Smooth muscle cell (in vitro differentiated cells): ENCODE measurements at regions not wholly inside any gene's neighbourhood (a gene's known extent, or its start where the extent isn't known, plus 50 kb on each side); places are given as distances from the start of the nearest gene placed in this dataset.
A peak's percentile ranks its signal among the peaks of the same experiment; 100 is the strongest.

ENCODE experiments used
- DNase-seq: peaks from one replicate; lab custom pipeline; 2025; ENCODE audit not compliant: unreplicated experiment; lab: John Stamatoyannopoulos, UW
- H2AFZ ChIP-seq: fragments of 200-600 bp; sonication (generic); 2 replicates; pipeline ENCODE4 v1.6.0; 2016; ENCODE audit warnings: antibody characterized with exemption, low read depth, mild to moderate bottlenecking
- H3F3A ChIP-seq: fragments of 200-600 bp; sonication (generic); 2 replicates; pipeline ENCODE4 v1.6.0; 2017; ENCODE audit warnings: antibody characterized with exemption, low read depth
- H3K27ac ChIP-seq: fragments of 200-600 bp; sonication (generic); 2 replicates; pipeline ENCODE4 v1.5.1; 2016; ENCODE audit warnings: low read depth, mild to moderate bottlenecking
- H3K27me3 ChIP-seq: fragments of 200-600 bp; sonication (generic); 2 replicates; pipeline ENCODE4 v1.6.1; 2016; ENCODE audit warnings: low read depth, mild to moderate bottlenecking
- H3K36me3 ChIP-seq: fragments of 200-600 bp; sonication (generic); 2 replicates; pipeline ENCODE4 v1.5.1; 2016; ENCODE audit warnings: low read depth
- H3K4me1 ChIP-seq: fragments of 200-600 bp; sonication (generic); 2 replicates; pipeline ENCODE4 v1.5.1; 2016; ENCODE audit warnings: low read depth
- H3K4me2 ChIP-seq: fragments of 200-600 bp; sonication (generic); 2 replicates; pipeline ENCODE4 v1.6.0; 2016; ENCODE audit warnings: mild to moderate bottlenecking
- H3K4me3 ChIP-seq: fragments of 200-600 bp; sonication (generic); 2 replicates; pipeline ENCODE4 v1.5.1; 2016; ENCODE audit warnings: mild to moderate bottlenecking
- H3K79me2 ChIP-seq: fragments of 200-600 bp; sonication (generic); 2 replicates; pipeline ENCODE4 v1.6.0; 2016; ENCODE audit warnings: low read depth, mild to moderate bottlenecking
- H3K9ac ChIP-seq: fragments of 200-600 bp; sonication (generic); 2 replicates; pipeline ENCODE4 v1.6.0; 2016; ENCODE audit warnings: low read depth
- H3K9me3 ChIP-seq: fragments of 200-600 bp; sonication (generic); replicated peaks from 2 replicates; pipeline ENCODE4 v1.5.1; 2016; ENCODE audit warnings: low read depth
- H4K20me1 ChIP-seq: fragments of 200-600 bp; sonication (generic); 2 replicates; pipeline ENCODE4 v1.6.0; 2016; ENCODE audit warnings: low read depth
- WGBS: methylation state at CpG from one replicate; pipeline ENCODE4 v1.1.7; 2016; ENCODE audit warnings: low lambda C conversion rate; 5-methylcytosine and 5-hydroxymethylcytosine counted together
- TF ChIP-seq, protein P1 (sequence below): fragments of 200-600 bp; sonication (generic); IDR thresholded peaks from 2 replicates; pipeline ENCODE4 v1.5.1; 2017; ENCODE audit warnings: borderline replicate concordance, mild to moderate bottlenecking, antibody characterized with exemption; ENCODE audit not compliant: insufficient read depth, poor library complexity, severe bottlenecking

DNA sequence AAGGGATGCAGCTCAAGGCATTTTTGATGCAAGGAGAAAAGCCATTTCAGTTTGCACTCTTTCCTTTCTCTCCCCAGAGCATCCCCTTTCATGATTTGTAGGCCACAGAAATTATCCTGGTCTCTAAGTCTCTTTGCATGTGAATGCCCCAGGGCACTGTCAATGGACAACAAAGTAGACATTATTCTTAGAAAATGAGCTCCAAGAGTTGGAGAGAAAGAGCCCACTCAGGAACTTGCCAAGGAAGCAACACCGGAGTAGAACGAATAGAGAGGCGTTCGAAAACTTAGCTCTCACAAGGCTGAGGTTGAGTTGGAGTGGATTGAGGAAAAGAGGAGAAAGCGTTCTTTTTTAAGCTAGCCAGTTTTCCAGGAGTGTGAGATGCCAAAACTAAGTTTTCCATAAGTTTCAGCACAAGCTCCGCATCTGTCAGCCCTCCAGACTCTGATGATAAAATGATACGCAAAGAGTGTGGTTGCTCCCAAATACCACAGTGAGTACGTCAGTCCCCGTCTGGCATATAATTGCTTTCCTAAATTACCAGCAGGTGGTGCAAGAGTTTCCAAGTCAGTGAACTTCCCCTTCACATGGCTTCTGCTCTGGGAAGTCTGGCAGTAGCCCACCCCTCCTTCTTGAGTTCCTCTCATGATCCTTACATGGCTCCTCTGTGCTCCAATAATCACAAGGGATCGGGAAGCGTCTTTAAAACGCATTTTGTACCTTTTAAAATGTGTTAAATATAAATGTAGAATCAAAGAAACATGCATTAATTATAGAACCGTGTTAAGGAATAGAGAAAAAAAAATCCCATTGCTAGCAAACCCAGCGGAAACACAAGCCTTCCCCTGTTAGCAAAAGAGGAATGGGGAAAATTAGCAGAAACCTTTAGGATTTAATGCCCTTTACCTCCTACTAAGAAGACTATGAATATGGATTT is 1060.6 kb upstream of the FANCL start:
- H2AFZ ChIP-seq, result peak overlapping the region; percentile 17
- DNase-seq, result no peak

DNA sequence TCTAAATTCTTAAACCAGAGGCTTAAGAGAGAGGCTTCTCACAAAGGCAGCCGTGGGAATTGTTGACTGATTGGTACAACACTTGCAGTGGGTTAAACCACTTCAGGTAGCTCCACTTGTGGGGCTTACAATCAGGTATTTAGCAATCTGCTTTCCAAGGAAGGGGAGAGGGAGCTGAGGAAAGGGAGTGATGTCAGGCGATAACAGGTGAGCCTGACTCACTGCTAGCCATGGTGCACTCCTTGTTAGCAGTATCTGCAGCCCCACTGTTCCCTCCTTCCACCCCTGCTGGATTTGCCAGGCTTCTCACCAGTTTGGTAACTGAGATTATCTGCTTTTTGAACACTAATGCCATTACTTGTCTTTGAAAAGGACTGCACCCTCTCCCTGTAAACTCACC is 1056.7 kb upstream of the FANCL start:
- Histone ChIP-seq H2AFZ (no peak overlapping the region), H3K79me2 (no peaks in the 10 kb centered on the region), H3K27ac (no peak overlapping the region), H3K9ac (no peak overlapping the region), H3K4me1 (no peaks in the 10 kb centered on the region), H3F3A (no peaks in the 10 kb centered on the region), H3K9me3 (no peaks in the 10 kb centered on the region), H3K4me2 (no peak overlapping the region), H3K4me3 (no peak overlapping the region), H3K36me3 (no peaks in the 10 kb centered on the region), H3K27me3 (no peaks in the 10 kb centered on the region), H4K20me1 (no peaks in the 10 kb centered on the region)
- no peak for DNase-seq
- WGBS, result 51% methylated on average over 2 of the region's 2 CpGs
- TF ChIP-seq, protein P1, sequence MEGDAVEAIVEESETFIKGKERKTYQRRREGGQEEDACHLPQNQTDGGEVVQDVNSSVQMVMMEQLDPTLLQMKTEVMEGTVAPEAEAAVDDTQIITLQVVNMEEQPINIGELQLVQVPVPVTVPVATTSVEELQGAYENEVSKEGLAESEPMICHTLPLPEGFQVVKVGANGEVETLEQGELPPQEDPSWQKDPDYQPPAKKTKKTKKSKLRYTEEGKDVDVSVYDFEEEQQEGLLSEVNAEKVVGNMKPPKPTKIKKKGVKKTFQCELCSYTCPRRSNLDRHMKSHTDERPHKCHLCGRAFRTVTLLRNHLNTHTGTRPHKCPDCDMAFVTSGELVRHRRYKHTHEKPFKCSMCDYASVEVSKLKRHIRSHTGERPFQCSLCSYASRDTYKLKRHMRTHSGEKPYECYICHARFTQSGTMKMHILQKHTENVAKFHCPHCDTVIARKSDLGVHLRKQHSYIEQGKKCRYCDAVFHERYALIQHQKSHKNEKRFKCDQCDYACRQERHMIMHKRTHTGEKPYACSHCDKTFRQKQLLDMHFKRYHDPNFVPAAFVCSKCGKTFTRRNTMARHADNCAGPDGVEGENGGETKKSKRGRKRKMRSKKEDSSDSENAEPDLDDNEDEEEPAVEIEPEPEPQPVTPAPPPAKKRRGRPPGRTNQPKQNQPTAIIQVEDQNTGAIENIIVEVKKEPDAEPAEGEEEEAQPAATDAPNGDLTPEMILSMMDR, result no peak

More for the DNA sequence above, 1060.6 kb upstream of the FANCL start:
- no peaks in the 10 kb centered on the region for H3K79me2 ChIP-seq
- H4K20me1 ChIP-seq, result no peaks in the 10 kb centered on the region
- H3K4me3 ChIP-seq, result no peak overlapping the region
- H3K9me3 ChIP-seq, result no peaks in the 10 kb centered on the region
- H3K9ac ChIP-seq, result no peak overlapping the region
- TF ChIP-seq, protein P1, result peak; percentile 71
- no peaks in the 10 kb centered on the region for H3F3A ChIP-seq
- peak overlapping the region; percentile 61 for H3K4me2 ChIP-seq
- H3K27me3 ChIP-seq, result no peaks in the 10 kb centered on the region
- peak overlapping the region; percentile 10 for H3K27ac ChIP-seq
- no peaks in the 10 kb centered on the region for H3K4me1 ChIP-seq
- no peaks in the 10 kb centered on the region for H3K36me3 ChIP-seq
- WGBS, result 38% methylated on average over 14 of the region's 14 CpGs

DNA sequence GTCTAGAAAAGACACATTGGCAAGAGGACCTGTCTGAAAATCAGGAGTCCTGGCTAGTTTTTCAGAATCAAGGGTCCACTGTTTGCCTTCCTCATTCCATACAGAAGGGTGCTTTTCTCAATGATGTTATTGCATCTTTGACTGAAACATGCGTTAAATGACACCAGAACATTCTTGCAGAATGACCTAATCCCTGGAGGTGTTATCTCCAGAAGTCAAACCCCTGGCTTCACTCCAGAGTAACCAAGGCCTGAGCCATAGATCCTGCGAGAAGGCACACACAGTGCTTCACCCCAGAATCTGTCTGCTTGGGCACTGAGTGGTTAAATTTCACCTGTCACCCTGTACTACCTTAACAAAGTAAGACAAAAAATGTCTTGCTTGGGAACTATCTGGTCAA is 1055.2 kb upstream of the FANCL start:
- no peaks in the 10 kb centered on the region for H3K4me1 ChIP-seq
- H3K4me2 ChIP-seq, result no peak overlapping the region
- no peak overlapping the region for H3K9ac ChIP-seq
- no peaks in the 10 kb centered on the region for H3K27me3 ChIP-seq
- no peaks in the 10 kb centered on the region for H3F3A ChIP-seq
- DNase-seq, result no peak
- TF ChIP-seq, protein P1, result no peak
- H3K27ac ChIP-seq, result no peak overlapping the region
- H2AFZ ChIP-seq, result no peak overlapping the region
- H3K36me3 ChIP-seq, result no peaks in the 10 kb centered on the region
- no peaks in the 10 kb centered on the region for H3K9me3 ChIP-seq
- no peaks in the 10 kb centered on the region for H4K20me1 ChIP-seq
- H3K4me3 ChIP-seq, result no peak overlapping the region
- H3K79me2 ChIP-seq, result no peaks in the 10 kb centered on the region
- 20% methylated on average over 2 of the region's 2 CpGs for WGBS
